Right lobe of liver (tissue), 4 donors: ENCODE measurements at regions not wholly inside any gene's neighbourhood (a gene's known extent, or its start where the extent isn't known, plus 50 kb on each side); places are given as distances from the start of the nearest gene placed in this dataset.

Source experiments
- CTCF ChIP-seq, 4 donors: fragments of 200-600 bp in 3 of 4; fragments of 450-650 bp in 1 of 4; IDR thresholded peaks; one replicate each; pipeline versions ENCODE4 v1.5.1 to v1.8.0; 2016 to 2022; ENCODE audit warnings: antibody characterized with exemption in 4 of 4, mild to moderate bottlenecking in 2 of 4
- POLR2A ChIP-seq: fragments of 450-650 bp; IDR thresholded peaks from one replicate; pipeline ENCODE4 v1.6.1; 2017; ENCODE audit warnings: antibody characterized with exemption, mild to moderate bottlenecking
- donor health status: DM: no; HTN: no; CAD: no.
- donor health status: DM: no; HTN: no; CAD: no.
- donor health status: DM: no; HTN: yes; CAD: no.

- no peak for TF ChIP-seq CTCF (IDR thresholded peaks at IDR 0.05)
- TF ChIP-seq POLR2A: no peak
Measured at GRCh38 chr2:219739066-219739465, 111.6 kb downstream of the SLC4A3 start.
